GM21619 (cell line): ENCODE measurements at regions not wholly inside any gene's neighbourhood (a gene's known extent, or its start where the extent isn't known, plus 50 kb on each side); places are given as distances from the start of the nearest gene placed in this dataset.

Source experiments
- ATAC-seq: cut with Tn5 transposase; IDR thresholded peaks from one replicate; pipeline ENCODE4 v1.9.1; 2021; ENCODE audit not compliant: unreplicated experiment

DNA sequence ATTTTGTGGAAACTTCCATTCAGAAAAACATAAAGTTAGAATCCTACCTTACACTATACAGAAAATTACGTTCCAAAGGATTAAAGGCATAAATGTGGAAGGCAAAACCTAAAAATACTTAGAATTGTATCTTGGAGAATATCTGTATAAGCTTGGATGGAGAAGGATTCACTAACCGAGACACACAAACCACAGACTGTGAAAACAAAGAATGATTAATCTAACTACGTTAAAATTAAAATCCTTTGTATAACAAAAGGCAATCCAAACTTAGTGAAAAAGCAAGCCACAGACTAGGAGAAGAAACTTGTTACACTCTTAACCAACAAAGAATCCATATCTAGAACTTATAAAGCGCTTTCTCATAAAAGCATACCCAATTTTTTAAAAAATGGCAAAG is 678.8 kb downstream of the INHBA start:
- no peak for ATAC-seq

- ATAC-seq: no peak
Measured at GRCh38 chr7:41020056-41020455, 682.8 kb downstream of the INHBA start.

GRCh38 chr7:41013117-41013516 is 689.8 kb downstream of the INHBA start:
- no peak for ATAC-seq

DNA sequence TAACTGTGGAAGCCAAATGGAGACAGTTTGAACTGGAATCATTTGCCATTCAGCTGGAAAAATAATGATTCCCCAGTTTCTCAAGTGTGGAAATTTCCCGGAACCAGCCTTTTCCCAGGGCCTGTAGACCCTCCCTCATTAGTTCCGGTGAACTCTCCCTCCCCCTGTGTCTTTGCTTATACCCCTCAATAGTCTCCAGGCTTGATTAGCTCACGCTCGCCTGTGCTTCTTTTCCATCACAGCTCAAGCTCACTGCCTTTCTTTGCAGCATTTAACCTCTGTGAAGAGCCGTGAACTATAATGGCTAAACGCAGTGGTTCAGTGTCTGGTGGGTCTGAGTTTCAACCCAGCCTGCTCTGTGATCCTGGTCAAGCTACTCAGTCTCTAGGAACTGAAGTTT is 690.8 kb downstream of the INHBA start:
- no peak for ATAC-seq

DNA sequence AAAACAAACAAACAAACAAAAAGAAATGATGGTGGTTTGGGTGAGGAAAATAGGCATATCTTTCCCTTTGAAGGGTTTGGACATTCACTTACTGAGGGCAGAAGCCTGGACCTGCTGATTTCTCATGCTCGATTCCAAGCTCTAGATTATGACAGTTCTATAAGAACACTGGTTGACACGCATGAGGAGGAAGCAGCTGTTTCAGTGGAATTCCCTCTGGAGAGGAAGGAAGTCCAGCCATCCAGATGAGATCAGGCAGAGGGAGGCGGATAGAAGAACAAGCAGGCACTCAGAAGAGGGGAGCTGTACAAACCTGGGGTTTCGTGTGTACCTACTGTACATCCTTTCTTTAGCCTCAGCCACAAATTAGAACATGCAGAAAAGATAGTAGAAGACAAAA is 691.9 kb downstream of the INHBA start:
- ATAC-seq: no peak

DNA sequence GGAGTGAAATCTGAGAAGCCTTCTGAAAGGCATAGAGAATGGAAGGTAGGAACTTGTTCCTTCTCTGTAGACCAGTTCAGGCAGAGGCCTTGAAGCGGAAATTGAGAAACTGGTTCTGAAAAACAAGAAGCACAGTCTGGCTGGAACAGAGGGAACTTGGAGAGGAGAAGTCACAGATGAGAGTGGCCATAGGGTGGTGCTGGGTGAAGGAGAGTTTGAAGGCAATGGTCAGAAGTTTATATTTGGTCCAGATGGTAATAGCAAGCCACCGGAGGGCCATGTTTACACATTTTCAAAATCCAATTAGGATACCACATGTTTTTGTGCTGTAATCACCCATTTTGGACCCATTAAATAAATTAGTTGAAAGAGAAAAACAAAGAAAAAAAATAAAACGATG is 692.5 kb downstream of the INHBA start:
- ATAC-seq: no peak

GRCh38 chr7:41007811-41008210 is 695.1 kb downstream of the INHBA start:
- no peak for ATAC-seq

- ATAC-seq: no peak
Measured at GRCh38 chr7:41007351-41007751, 695.5 kb downstream of the INHBA start.

DNA sequence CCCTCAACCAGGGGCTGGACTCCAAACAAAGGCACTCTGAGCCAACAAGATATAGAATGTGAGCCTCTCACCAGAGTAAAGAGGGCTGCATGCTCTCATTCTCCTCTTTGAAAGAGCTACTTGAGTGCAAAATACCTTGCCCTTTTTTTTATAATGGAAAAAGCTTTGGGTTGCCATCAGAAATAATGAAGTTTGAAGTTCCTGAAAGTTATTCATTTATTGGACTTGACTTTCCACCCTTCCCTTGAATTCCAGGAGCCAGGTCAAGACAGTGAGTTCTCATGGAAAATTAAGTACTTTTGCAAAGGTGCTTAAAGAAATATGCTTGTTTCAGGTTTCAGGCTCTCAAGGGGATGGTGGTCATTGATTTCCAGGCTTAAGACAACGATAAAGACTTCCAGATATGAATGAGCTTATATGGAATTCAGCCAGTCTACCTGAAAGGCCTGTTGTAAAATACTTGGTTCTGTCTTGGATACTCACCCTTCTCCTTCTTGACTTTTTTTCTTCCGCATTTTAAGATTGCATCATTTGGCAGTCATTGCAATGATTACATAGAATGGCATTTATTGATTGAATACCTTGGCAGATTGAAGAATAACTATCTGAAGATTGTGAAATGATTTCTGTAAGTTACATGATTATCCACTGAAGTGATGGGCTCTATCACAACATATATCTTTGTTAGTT is 696.4 kb downstream of the INHBA start:
- no peak for ATAC-seq

GRCh38 chr7:41005374-41005901 is 697.5 kb downstream of the INHBA start:
- ATAC-seq: no peak

GRCh38 chr7:41003977-41004376 is 698.9 kb downstream of the INHBA start:
- ATAC-seq: no peak

- ATAC-seq: no peak
Measured at GRCh38 chr7:41003611-41003940, 699.3 kb downstream of the INHBA start.

DNA sequence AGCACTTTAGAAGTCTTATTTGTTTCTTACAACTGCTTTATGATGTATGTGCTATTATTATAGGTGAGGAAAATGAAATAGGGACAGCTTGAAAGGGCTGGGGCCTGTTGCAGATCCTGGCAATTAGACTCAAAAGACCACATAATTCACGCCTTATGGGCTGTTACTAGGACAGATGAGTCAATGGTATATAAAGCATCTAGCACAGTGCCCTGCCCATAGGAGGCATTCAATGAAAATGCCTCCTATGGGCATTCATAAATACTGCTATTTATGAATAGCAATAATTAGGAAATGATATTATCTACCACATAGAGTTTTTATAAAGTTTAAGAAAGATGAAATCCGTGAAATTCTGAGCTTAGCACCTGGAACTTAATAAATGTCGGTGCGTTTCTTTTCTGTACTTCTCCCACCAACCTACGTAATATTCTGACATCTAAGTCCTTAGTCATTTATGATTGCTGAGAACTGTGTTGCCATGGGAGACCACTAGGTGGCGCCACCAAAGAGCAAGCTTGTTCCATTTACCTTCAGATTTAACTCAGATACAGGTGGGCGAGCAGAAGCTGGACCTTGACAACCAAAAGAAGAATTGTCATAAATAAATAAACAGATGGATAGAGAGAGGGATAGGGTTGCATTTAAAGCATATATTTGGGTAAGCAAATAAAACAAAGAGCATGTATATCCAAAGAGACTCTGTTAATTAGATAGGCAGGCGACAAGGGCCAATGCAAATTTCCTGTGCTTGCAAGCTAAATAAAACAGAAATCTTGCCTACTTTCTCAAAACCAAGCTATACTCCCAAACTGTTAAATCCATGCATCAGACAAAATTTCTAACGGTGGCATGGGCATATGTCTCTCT is 699.9 kb downstream of the INHBA start:
- no peak for ATAC-seq

GRCh38 chr7:41000042-41000441 is 702.8 kb downstream of the INHBA start:
- no peak for ATAC-seq

GRCh38 chr7:40996233-40996677 is 706.6 kb downstream of the INHBA start:
- no peak for ATAC-seq

- no peak for ATAC-seq
Measured at GRCh38 chr7:40990841-40991240, 712.0 kb downstream of the INHBA start.

DNA sequence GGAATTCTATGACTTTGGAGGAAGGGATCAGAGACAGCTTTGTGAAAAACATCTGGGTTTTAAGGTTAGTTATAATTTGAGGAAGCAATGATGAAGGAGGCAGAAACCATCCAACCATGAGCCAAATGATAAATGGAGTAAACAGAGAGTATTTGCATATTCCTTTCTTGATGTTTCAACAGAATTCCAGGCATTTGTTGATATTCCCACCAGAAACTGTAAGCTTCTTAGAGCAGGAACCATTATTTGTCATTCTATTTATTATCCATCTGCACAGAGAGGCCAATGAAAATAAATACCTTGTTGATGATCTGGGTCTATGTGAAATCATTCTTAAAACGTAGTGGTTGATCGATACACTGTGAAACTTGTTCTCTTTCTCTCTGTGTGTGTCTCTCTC is 715.3 kb downstream of the INHBA start:
- no peak for ATAC-seq

- no peak for ATAC-seq
Measured at GRCh38 chr7:40986351-40986873, 716.5 kb downstream of the INHBA start.

GRCh38 chr7:40983111-40983510 is 719.8 kb downstream of the INHBA start:
- no peak for ATAC-seq

- ATAC-seq: no peak
Measured at GRCh38 chr7:40979296-40979695, 723.6 kb downstream of the INHBA start.

GRCh38 chr7:40978047-40978446 is 724.8 kb downstream of the INHBA start:
- no peak for ATAC-seq

GRCh38 chr7:40977533-40977932 is 725.4 kb downstream of the INHBA start:
- no peak for ATAC-seq
